ENCODE measurements at regions not wholly inside any gene's neighbourhood (a gene's known extent, or its start where the extent isn't known, plus 50 kb on each side); places are given as distances from the start of the nearest gene placed in this dataset.

GRCh38 chr16:47777220-47777619 is 316.1 kb downstream of the PHKB start:
- no TSS peak for BruUV-seq (replicated peaks)

GRCh38 chr16:47774661-47775060 is 313.5 kb downstream of the PHKB start:
- TF ChIP-seq CTCF (IDR thresholded peaks at IDR 0.05 in 2 of 3, conservative IDR thresholded peaks at IDR 0.05 in 1 of 3; ENCODE audit: insufficient read depth in 2 of 3, low read depth in 1 of 3, low read length in 3 of 3) (peak in 2 of 3 experiments; percentile 16 to 27; a peak in 2 of 6 replicates), EWSR1 (IDR thresholded peaks at IDR 0.05; ENCODE audit: borderline replicate concordance, low read depth, partially characterized antibody) (no peak), MBD2 (IDR thresholded peaks at IDR 0.05; ENCODE audit: borderline replicate concordance, low read depth) (no peak), FOXA3 (CRISPR knock-in tag; conservative IDR thresholded peaks at IDR 0.05 in 1 of 2, IDR thresholded peaks at IDR 0.05 in 1 of 2) (peak in 1 of 2 experiments; percentile 67; a peak in 2 of 4 replicates), FOXK2 (conservative IDR thresholded peaks at IDR 0.05 in 1 of 2, IDR thresholded peaks at IDR 0.05 in 1 of 2; ENCODE audit: low read depth in 2 of 2) (peak; percentile 40 to 42; a peak in 1 of 4 replicates), CBX3 (IDR thresholded peaks at IDR 0.05; ENCODE audit: borderline replicate concordance in 1 of 2, low read length in 2 of 2) (no peak), CCNT2 (IDR thresholded peaks at IDR 0.05; ENCODE audit: borderline replicate concordance, extremely low read depth, insufficient read length, low read depth, low read length) (no peak)
- ATAC-seq = no peak

More at GRCh38 chr16:47777220-47777619, 316.1 kb downstream of the PHKB start:
- H4K20me1 ChIP-seq (replicated peaks; ENCODE audit: control insufficient read depth, insufficient read depth, low read length) = no peaks in the 10 kb centered on the region
- H2AFZ ChIP-seq (ENCODE audit: low read depth, low read length) = no peak overlapping the region
- no peak for TF ChIP-seq TCF15 (CRISPR knock-in tag; IDR thresholded peaks at IDR 0.05)
- no peak for ATAC-seq
- CTCF ChIA-PET (ENCODE audit: low intra/inter-chr PET ratio) = no interaction called here
- DNase-seq (ENCODE audit: extremely low read depth in 1 of 4, low spot score in 3 of 4) = no peak
- H3K27me3 ChIP-seq (ENCODE audit: control insufficient read depth in 2 of 2, insufficient read depth in 2 of 2, low read length in 2 of 2) = no peaks in the 10 kb centered on the region
- in situ Hi-C loops (cut with MboI) (no loop called here), intact Hi-C loops (cut with micrococcal nuclease) (no loop called here)
- peaks cover 0 to 7% of the 10 kb centered on the region in 2 experiments; a peak in 2 of 5 replicates for H3K4me1 ChIP-seq (replicated peaks in 1 of 2; ENCODE audit: control insufficient read depth in 2 of 2, insufficient read depth in 2 of 2, low read length in 2 of 2)
- no peak overlapping the region for H3K4me3 ChIP-seq
- no peak for FAIRE-seq
- H3K79me2 ChIP-seq (ENCODE audit: control insufficient read depth, insufficient read depth, low read length) = no peaks in the 10 kb centered on the region
- H3K9ac ChIP-seq (ENCODE audit: insufficient read depth in 1 of 2, low read depth in 2 of 2, low read length in 2 of 2) = no peak overlapping the region
- H3K4me2 ChIP-seq (ENCODE audit: insufficient read depth, low read length) = no peak overlapping the region
- POLR2A ChIA-PET = interaction anchor here (0.8 kb wide), 1 partner anchor 9 kb away, joined by 3 read pairs; no protein-coding TSS in a partner anchor
- no peaks in the 10 kb centered on the region for H3K9me3 ChIP-seq (replicated peaks; ENCODE audit: control insufficient read depth, insufficient read depth, low read depth, low read length)
- H3K27ac ChIP-seq (ENCODE audit: extremely low read depth, low read depth, low read length) = no peak overlapping the region
- H3K36me3 ChIP-seq (ENCODE audit: control insufficient read depth, insufficient read depth, low read length) = no peaks in the 10 kb centered on the region
- H3K9me1 ChIP-seq (ENCODE audit: control insufficient read depth, insufficient read depth, low read length) = no peaks in the 10 kb centered on the region

More at GRCh38 chr16:47774661-47775060, 313.5 kb downstream of the PHKB start:
- Histone ChIP-seq H3K36me3 (ENCODE audit: control insufficient read depth, insufficient read depth, low read length) (no peaks in the 10 kb centered on the region), H2AFZ (ENCODE audit: low read depth, low read length) (peak overlapping the region; percentile 43; the same call in 1 of the 2 replicates), H3K27ac (ENCODE audit: extremely low read depth, low read depth, low read length) (no peak overlapping the region), H3K9me1 (ENCODE audit: control insufficient read depth, insufficient read depth, low read length) (no peaks in the 10 kb centered on the region), H4K20me1 (replicated peaks; ENCODE audit: control insufficient read depth, insufficient read depth, low read length) (no peaks in the 10 kb centered on the region), H3K27me3 (ENCODE audit: control insufficient read depth in 2 of 2, insufficient read depth in 2 of 2, low read length in 2 of 2) (no peaks in the 10 kb centered on the region), H3K79me2 (ENCODE audit: control insufficient read depth, insufficient read depth, low read length) (no peaks in the 10 kb centered on the region), H3K4me1 (replicated peaks in 1 of 2; ENCODE audit: control insufficient read depth in 2 of 2, insufficient read depth in 2 of 2, low read length in 2 of 2) (peaks cover 0 to 7% of the 10 kb centered on the region in 2 experiments; a peak in 2 of 5 replicates), H3K9ac (ENCODE audit: insufficient read depth in 1 of 2, low read depth in 2 of 2, low read length in 2 of 2) (no peak overlapping the region), H3K4me3 (no peak overlapping the region), H3K4me2 (ENCODE audit: insufficient read depth, low read length) (no peak overlapping the region), H3K9me3 (replicated peaks; ENCODE audit: control insufficient read depth, insufficient read depth, low read depth, low read length) (no peaks in the 10 kb centered on the region)
- CTCF ChIA-PET (ENCODE audit: low intra/inter-chr PET ratio) = no interaction called here
- peak in 1 of 4 experiments; percentile 18 for DNase-seq (ENCODE audit: extremely low read depth in 1 of 4, low spot score in 3 of 4)
- no peak for FAIRE-seq
- intact Hi-C loops (cut with micrococcal nuclease) (no loop called here), in situ Hi-C loops (cut with MboI) (no loop called here)
- POLR2A ChIA-PET = interaction anchor here (1.1 kb wide), 1 partner anchor 20 kb away, joined by 3 read pairs; no protein-coding TSS in a partner anchor
- WGBS (ENCODE audit: insufficient coverage, low coverage, missing lambda C conversion rate) = 0% methylated on average over 1 of the region's 1 CpG
- no TSS peak for BruUV-seq (replicated peaks)
